Stromal cell of bone marrow (primary cell): ENCODE measurements at regions not wholly inside any gene's neighbourhood (a gene's known extent, or its start where the extent isn't known, plus 50 kb on each side); places are given as distances from the start of the nearest gene placed in this dataset.

Experiments used
- DNase-seq: peaks from one replicate; pipeline ENCODE4 v3.0.0-alpha.2; 2012; ENCODE audit warnings: low read depth

DNA sequence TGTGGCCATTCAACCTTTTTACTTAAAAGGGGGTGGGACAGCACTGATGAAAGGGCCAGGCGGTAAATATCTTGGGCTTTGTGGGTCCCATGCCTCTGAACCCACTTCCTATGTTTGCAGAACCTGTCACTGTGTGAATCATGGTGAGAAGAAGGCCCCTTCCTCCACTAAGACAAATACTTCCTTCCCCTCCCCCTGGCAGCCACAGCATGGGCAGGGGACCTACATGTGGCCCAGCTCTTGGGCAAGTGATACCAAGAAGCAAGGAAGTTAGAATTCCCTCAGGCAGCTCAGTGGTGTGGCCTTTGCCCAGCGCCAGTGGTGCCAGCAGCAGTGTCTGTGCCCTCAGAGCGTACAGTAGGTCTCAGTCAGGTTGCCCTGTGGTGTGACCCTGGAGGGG is 168.6 kb downstream of the TRIM33 start:
- DNase-seq, result no peak

DNA sequence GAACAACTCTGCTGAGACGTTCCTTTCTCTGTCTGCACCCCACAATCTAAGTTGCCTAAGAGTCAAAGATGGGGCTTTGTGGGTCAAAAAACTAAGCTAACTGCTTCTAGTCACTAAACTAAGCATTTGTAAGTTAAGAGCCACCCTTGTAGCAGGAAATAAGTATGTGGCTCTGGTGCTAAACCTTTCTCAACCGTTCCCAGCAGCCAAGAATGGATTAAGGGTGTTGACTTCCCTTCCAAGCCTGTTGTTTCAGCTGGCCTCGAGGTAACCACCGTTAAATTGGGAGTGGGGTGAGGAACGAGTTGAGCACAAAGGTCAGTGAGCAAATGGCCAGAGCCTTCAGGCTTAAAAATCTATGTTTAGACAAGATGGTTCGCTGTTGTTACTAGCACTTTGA is 169.1 kb downstream of the TRIM33 start:
- no peak for DNase-seq

GRCh38 chr1:114341299-114341698 is 169.7 kb downstream of the TRIM33 start:
- DNase-seq, result no peak

DNA sequence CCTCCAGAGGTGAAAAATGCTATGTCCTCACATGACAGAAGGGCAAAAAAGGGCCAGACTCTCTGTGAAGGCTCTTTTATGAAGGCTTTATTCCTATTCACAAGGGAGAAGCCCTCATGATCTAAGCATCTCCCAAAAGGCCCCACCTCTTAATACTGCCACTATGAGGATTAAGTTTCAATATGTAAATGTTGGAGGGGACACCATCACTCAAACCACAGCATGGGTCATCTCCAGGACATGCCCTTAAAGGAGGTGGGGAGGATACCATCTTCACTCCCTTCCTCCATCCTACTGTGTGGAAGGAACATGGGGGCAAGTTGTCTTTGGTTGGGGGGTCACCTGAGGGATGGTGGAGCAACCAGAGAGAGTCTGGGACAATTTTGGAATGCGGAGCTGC is 170.1 kb downstream of the TRIM33 start:
- DNase-seq, result no peak

- DNase-seq, result no peak
Measured at GRCh38 chr1:114339379-114339778, 171.6 kb downstream of the TRIM33 start.

GRCh38 chr1:114338191-114338890 is 172.7 kb downstream of the TRIM33 start:
- no peak for DNase-seq

DNA sequence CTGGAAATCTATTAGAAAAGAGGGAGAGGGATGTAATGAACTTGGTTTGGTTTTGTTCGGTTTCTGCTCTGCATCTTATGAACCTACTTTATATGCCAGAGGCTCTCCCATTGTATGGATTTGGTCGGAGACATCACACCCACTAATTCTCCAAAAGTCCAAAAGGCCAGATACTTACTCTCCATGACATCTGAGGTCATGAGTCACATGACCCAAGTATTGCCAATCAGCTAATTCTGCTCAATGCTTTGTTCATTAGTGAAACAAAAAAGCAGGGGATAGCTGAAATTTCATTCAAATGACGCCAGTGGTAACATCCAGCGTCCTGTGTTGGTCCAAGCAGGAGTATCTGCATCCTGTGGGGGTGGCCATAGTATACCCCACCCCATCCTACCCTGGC is 173.6 kb downstream of the TRIM33 start:
- no peak for DNase-seq

- DNase-seq, result no peak
Measured at GRCh38 chr1:114336360-114336759, 174.6 kb downstream of the TRIM33 start.

DNA sequence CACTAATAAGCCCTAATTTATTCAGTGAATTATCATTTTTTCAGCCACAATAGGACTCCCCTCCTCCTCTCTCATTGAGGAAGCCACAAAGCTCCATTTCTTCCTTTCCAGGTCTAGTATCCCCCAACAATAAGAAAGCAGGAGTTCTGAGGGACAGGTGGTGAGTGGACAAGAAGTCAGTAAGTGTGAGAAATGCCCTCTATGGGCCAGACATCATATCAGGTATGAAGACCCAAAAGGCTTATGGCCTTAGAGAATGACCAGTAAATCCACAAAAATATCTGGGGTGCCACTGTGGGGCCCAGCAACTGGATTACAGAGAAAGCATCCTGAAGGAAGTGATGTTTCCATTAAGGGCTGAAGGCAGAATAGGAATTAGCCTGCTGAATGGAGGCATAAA is 175.7 kb downstream of the TRIM33 start:
- DNase-seq, result no peak

- no peak for DNase-seq
Measured at GRCh38 chr1:114334297-114334696, 176.7 kb downstream of the TRIM33 start.

DNA sequence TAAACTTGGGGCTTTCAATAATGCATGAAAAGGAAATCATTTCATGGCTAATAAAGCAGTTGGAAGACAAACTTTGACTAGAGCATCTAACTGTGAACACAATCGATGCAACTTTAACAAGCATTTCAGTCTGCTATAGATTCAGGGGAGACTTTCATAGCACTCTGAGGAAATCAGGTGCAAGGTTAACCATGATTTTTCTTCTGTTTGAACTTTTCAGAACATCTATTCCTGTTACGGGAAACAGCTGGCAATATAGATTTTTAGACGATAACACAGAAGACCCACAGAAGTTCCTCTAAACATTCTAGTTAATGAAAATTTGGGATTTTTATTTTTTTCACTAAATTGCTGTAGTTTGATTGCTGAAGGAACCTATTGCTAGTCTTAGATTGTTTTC is 177.3 kb downstream of the TRIM33 start:
- DNase-seq, result no peak

- DNase-seq, result no peak
Measured at GRCh38 chr1:114331936-114332335, 178.3 kb upstream of the SYT6 start.

DNA sequence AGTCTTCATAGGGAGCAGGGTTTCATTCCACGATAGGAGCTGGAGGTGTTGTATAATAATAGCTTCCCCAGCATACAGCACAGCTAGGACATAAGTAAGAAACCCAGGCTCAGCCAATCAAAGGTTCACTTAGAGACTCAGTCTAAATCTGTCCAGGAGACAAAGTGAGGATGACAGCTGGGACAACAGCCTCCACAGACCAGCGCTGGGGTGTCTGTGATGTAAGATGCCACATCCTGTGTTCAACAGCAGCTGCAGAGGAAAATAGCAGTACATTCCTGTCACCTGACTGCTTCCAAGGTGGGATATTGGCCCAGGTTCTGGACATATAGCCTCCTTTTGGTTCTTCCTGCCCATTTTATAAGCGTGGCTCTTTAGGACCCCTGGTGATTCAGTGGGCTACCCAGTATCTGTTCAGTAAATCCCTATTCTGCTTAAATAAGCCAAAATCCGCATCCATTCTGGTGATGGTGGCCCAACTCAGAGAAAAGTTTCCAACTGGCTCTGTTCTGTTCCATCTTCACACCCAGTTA is 176.8 kb upstream of the SYT6 start:
- no peak for DNase-seq

GRCh38 chr1:114328361-114328904 is 174.8 kb upstream of the SYT6 start:
- DNase-seq, result no peak

GRCh38 chr1:114324662-114324965 is 170.9 kb upstream of the SYT6 start:
- no peak for DNase-seq

DNA sequence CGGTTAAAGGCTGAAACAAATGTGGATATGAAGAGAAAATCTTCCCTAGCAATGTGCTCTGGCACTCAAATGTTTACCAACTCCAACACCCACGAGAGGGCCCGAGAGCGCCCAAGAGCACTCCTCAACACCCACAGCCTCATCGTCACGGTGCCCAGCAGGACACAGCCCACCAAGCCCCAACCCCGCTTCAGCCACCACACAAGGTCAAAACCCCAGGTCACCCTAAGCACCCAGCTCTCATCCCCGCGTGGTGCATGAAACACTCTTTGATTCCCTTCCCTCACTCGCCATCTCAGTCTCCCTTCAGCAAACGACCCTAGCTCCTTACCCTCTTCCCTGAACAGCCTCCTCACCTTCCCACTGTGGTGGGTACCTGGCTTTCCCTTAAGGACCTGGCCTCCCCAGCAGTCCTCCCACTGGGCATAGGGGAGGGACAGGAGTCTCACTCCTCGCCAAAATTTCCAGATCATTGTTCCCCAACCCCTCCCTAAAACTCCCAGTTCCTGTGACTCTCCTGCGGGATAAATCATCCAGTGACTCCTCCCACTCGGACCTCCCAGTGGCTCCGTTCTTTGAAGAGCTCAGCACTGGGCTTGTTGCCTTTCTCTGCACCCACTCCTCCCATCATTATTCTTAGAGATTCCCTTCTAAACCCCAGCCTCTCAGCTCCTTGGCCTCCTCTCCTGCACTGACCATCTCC is 170.4 kb upstream of the SYT6 start:
- no peak for DNase-seq

DNA sequence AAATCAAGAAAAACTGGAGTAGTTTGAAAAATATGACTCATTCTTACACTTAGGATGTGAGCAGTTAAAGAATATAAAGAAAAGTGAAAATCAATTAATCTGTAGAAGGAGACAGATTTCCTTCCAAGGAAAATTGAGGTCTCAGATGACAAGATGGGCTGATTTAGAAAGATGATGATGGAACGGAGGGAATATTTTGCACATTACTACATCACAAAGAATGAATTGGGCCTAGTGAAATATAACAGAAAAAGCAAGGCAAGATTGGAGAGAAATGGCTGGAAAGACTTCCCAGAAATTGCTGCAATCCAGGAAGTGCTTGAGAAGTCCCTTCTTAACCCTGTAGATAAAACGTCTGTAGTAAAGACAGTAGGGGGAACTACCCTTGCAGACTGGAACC is 169.1 kb upstream of the SYT6 start:
- DNase-seq, result no peak

DNA sequence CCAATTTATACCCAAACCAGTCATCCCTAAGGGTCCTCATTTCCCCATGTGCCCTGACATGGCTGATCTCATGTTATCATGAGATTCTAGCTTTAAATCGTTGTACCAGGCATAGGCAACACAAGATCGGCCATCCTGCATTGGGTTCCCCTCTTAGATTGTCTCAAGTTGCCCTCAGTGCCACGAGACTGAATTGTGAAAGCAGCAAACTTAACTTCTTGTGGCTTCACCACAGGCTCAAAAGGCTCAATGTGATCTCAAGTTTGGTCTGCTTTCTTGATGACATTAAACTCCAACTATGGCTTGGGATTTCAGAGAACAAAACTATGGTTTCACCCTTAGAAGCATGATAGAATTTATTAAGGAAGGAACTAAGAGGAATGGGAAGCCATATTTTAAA is 168.5 kb upstream of the SYT6 start:
- DNase-seq, result no peak

DNA sequence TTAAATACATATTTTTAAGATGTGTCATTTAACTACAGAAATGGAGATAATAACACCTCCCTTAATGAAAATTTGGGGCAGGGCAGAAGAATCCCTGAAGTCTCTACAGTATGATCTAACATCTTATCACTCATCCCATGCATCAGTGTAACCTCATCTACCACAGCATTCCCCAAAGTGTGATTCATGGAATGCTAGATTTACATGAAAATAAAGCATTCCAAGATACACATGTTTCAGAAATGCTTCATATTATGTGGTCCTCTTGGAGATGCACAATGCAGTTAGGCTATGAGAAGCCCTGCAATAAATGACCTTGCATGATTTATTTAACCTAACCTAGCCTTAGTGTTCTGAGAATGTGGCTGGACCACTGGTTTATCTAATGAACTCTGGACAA is 166.9 kb upstream of the SYT6 start:
- peak; percentile 73 for DNase-seq

- peak; percentile 58 for DNase-seq
Measured at GRCh38 chr1:114319418-114319817, 165.7 kb upstream of the SYT6 start.

- DNase-seq, result no peak
Measured at GRCh38 chr1:114318961-114319360, 165.3 kb upstream of the SYT6 start.

- no peak for DNase-seq
Measured at GRCh38 chr1:114316204-114316603, 162.5 kb upstream of the SYT6 start.

GRCh38 chr1:114315631-114316030 is 162.0 kb upstream of the SYT6 start:
- peak; percentile 43 for DNase-seq

DNA sequence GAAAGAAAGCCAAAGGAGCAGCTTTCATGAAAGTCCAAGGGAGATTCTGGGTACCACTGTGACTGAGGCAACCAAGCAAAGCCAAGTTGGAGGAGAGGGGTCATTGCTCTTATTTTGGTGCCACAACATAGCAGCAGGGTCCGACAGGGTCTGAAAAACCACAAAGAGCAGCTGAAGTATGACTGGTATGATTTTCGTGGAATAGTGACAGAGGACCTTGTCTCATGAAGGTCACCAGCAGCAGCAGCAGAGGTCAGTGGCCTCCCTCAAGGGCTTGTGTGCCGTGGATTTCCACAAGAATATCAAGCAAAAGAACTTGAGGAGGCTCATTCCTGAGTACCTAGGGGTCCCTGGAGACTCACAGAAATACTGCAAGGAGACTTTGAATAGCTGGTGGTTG is 160.9 kb upstream of the SYT6 start:
- DNase-seq, result no peak
